ENCODE measurements at regions not wholly inside any gene's neighbourhood (a gene's known extent, or its start where the extent isn't known, plus 50 kb on each side); places are given as distances from the start of the nearest gene placed in this dataset.
"Not testable (repeated sequence)": the region's sequence is repeated elsewhere in the genome, so short reads cannot be mapped to it uniquely, and the experiment has no call there.

DNA sequence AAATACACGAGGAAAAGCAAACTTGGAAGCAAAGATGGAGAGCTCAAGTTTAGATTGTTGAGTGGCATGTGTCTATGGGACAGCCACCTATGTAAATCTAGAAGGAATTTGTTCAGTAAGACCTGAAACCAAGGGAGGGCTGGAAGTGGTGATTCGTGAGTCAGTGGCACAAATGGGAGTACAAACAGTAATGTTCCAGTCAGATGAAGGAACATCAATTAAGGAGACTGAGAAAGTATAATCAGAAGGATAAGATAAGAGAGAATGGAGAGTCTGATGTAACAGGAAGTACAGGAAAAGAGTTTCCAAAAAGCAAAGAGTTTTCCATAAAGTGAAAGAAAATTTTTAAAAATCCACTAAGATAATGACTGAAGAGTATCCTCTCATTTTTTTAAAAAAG, 544.2 kb downstream of the KIF20B start:
- Histone ChIP-seq H3K9me3 (peaks cover 0 to 3% (median 0%) of the 10 kb centered on the region in 4 donors), H3K27me3 (no peaks in the 10 kb centered on the region), H3K4me3 (no peak overlapping the region), H3K4me1 (no peaks in the 10 kb centered on the region), H3K27ac (no peak overlapping the region), H3K36me3 (no peaks in the 10 kb centered on the region)
- intact Hi-C loops (cut with DNase I), result no loop called here
- 20 to 34% methylated on average over 2 of the region's 2 CpGs for WGBS, 2 donors
- ATAC-seq (no peak), FAIRE-seq (no peak), DNase-seq (no peak)
- TF ChIP-seq, protein P1, sequence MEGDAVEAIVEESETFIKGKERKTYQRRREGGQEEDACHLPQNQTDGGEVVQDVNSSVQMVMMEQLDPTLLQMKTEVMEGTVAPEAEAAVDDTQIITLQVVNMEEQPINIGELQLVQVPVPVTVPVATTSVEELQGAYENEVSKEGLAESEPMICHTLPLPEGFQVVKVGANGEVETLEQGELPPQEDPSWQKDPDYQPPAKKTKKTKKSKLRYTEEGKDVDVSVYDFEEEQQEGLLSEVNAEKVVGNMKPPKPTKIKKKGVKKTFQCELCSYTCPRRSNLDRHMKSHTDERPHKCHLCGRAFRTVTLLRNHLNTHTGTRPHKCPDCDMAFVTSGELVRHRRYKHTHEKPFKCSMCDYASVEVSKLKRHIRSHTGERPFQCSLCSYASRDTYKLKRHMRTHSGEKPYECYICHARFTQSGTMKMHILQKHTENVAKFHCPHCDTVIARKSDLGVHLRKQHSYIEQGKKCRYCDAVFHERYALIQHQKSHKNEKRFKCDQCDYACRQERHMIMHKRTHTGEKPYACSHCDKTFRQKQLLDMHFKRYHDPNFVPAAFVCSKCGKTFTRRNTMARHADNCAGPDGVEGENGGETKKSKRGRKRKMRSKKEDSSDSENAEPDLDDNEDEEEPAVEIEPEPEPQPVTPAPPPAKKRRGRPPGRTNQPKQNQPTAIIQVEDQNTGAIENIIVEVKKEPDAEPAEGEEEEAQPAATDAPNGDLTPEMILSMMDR (IDR thresholded peaks at IDR 0.05), result no peak

DNA sequence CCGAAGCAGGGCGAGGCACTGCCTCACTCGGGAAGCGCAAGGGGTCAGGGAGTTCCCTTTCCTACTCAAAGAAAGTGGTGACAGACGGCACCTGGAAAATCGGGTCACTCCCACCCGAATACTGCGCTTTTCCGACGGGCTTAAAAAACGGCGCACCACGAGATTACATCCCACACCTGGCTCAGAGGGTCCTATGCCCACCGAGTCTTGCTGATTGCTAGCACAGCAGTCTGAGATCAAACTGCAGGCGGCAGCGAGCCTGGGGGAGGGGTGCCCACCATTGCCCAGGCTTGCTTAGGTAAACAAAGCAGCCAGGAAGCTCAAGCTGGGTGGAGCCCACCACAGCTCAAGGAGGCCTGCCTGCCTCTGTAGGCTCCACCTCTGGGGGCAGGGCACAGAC, 549.4 kb downstream of the KIF20B start:
- H3K36me3 ChIP-seq; H3K4me1 ChIP-seq; FAIRE-seq; intact Hi-C loops (cut with DNase I); H3K27me3 ChIP-seq; H3K27ac ChIP-seq; ATAC-seq; H3K9me3 ChIP-seq; H3K4me3 ChIP-seq: not testable (repeated sequence)
- 70 to 72% methylated on average over 16 of the region's 16 CpGs for WGBS, 2 donors
- DNase-seq, result peak in 1 of 6 donors; percentile 20

DNA sequence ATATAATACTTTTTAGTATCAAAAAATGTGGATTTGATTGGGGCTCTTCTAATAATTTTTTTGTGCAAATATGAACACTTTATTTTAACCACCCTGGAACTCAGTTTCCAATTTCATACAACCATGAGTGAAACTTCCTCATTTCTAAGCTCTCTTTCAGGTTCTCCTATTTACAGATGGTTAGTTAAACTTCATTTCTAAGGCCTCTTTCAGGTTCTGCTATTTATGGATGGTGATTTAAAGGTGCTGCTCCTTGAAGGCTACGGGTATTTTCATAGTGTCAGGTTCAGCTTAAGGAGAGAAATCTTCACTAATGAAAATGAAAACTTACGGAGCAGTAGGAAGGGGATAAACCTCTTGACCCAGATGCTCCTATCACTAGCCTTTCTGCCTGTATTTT, 568.3 kb downstream of the KIF20B start:
- Histone ChIP-seq H3K27me3 (no peaks in the 10 kb centered on the region), H3K36me3 (no peaks in the 10 kb centered on the region), H3K9me3 (no peaks in the 10 kb centered on the region), H3K27ac (no peak overlapping the region), H3K4me3 (no peak overlapping the region), H3K4me1 (no peaks in the 10 kb centered on the region)
- intact Hi-C loops (cut with DNase I), result no loop called here
- WGBS, 2 donors, result 58 to 78% methylated on average over 2 of the region's 2 CpGs
- TF ChIP-seq, protein P1 (IDR thresholded peaks at IDR 0.05), result no peak
- no peak for DNase-seq
- ATAC-seq, result no peak
- FAIRE-seq, result no peak

DNA sequence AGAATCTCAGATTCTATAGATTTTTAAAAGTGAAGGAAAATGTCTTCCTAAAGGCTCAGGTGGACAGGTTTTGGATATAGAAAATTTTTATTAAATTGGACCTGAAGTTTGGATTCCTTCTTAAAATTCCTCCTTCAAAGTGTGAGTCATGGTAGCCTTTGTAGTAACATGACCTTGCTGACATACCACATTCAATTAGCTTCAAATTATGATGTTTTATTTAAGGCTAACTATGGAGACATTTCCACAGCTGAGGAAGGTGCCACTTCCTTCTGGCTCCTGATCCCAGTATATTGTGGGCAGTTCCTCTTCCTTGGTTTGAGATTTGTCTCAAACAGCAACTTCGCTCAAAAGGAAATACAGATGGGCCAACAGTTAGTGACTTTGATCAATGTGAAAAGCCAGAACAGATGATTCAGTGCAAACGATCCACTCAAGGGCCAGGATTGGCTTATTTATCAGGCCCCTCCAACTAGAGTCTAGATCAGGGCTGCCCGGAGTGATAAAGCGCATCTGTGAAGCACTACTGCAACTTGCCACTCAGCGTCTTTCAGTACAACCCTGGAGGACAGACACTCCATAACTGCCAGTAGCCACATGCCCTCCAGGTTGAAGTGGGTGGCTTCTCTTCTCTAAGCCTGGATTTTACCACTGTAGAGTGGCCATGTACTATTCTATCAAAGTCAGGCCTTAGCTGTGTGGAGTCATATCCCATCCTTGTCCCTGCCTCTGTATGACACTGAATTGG, 573.5 kb downstream of the KIF20B start:
- Histone ChIP-seq H3K27me3 (no peaks in the 10 kb centered on the region), H3K9me3 (no peaks in the 10 kb centered on the region), H3K36me3 (no peaks in the 10 kb centered on the region), H3K4me1 (no peaks in the 10 kb centered on the region), H3K27ac (no peak overlapping the region), H3K4me3 (no peak overlapping the region)
- no peak for DNase-seq
- FAIRE-seq, result no peak
- WGBS, 2 donors, result 60 to 66% methylated on average over 5 of the region's 5 CpGs
- TF ChIP-seq, protein P1 (IDR thresholded peaks at IDR 0.05), result no peak
- intact Hi-C loops (cut with DNase I), result no loop called here
- ATAC-seq, result no peak

DNA sequence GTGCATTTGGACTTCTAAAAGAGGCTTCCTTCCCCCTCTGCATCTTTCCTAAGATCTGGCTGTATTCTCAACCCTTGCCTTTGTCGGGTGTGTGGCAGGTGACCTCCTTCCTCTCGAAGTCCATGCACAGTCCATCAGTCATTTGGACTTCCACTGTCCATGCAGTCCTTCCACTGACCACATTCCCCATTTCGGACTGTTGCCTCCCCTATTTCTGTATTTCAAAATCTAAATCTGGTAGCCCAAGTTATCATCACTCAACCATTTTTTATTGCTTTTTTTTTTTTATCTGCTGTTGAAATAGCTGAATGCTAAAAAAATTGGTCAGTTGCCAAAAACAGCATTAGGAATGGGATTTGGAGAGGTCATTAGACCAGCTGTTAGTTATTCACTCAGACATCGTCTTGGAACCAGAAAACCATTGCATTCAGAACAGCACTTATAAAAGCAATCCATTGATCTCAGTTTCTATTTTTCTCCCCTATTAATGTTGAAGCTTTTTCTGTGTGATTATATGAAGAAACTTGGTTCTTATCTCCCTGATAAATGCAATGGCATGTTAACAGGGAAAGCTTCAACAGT, 575.6 kb downstream of the KIF20B start:
- FAIRE-seq (no peak), DNase-seq (no peak)
- intact Hi-C loops (cut with DNase I), result no loop called here

More for the DNA sequence above, 575.6 kb downstream of the KIF20B start:
- Histone ChIP-seq H3K27ac (no peak overlapping the region), H3K36me3 (no peaks in the 10 kb centered on the region), H3K9me3 (no peaks in the 10 kb centered on the region), H3K4me3 (no peak overlapping the region), H3K27me3 (no peaks in the 10 kb centered on the region), H3K4me1 (no peaks in the 10 kb centered on the region)
- no peak for ATAC-seq
- TF ChIP-seq, protein P1 (IDR thresholded peaks at IDR 0.05), result no peak
- WGBS, 2 donors, result 52 to 53% methylated on average over 4 of the region's 4 CpGs
